SK-N-SH treated with all-trans-retinoic acid at 6 μM for 48 hours (cell line): ENCODE measurements at regions not wholly inside any gene's neighbourhood (a gene's known extent, or its start where the extent isn't known, plus 50 kb on each side); places are given as distances from the start of the nearest gene placed in this dataset.
"Not testable (repeated sequence)": the region's sequence is repeated elsewhere in the genome, so short reads cannot be mapped to it uniquely, and the experiment has no call there.

Experiments used
- TSHZ2 ChIP-seq: fragments of 250-450 bp; sonication (Bioruptor Pico); IDR thresholded peaks from 2 replicates; pipeline ENCODE4 v1.5.0; 2020; ENCODE audit warnings: mild to moderate bottlenecking, moderate library complexity
- ZFP30 ChIP-seq: fragments of 450-650 bp; formaldehyde crosslinking; IDR thresholded peaks from 2 replicates; pipeline ENCODE4 v1.5.0; 2022; ENCODE audit warnings: mild to moderate bottlenecking, moderate library complexity
- ZNF565 ChIP-seq: fragments of 450-650 bp; formaldehyde crosslinking; conservative IDR thresholded peaks from 2 replicates; pipeline ENCODE4 v1.5.0; 2020; ENCODE audit warnings: low read depth, mild to moderate bottlenecking, moderate library complexity

GRCh38 chr2:198270157-198270556, 465.8 kb downstream of the PLCL1 start:
- TF ChIP-seq ZFP30 (CRISPR knock-in tag); ZNF565 (CRISPR knock-in tag); TSHZ2: not testable (repeated sequence)
